GM13977 (cell line): ENCODE measurements at regions not wholly inside any gene's neighbourhood (a gene's known extent, or its start where the extent isn't known, plus 50 kb on each side); places are given as distances from the start of the nearest gene placed in this dataset.

Experiments used
- DNase-seq: peaks from one replicate; pipeline ENCODE4 v3.0.0; 2012; ENCODE audit warnings: low spot score
- in situ Hi-C: fragments of 300-500 bp; cut with MboI; formaldehyde crosslinking; loops from one replicate; pipeline ENCODE4 v1.12.0; 2022; ENCODE audit warnings: low sequenced_read_pairs, low pct_unique_long_range_greater_than_20kb, mixed read lengths, inconsistent platforms; ENCODE audit not compliant: unreplicated experiment
- TF ChIP-seq, protein P1 (sequence below): IDR thresholded peaks from 2 replicates; pipeline ENCODE4 v1.5.1; 2012; ENCODE audit warnings: mild to moderate bottlenecking, control low read depth; ENCODE audit not compliant: insufficient read depth; ENCODE audit errors: extremely low read depth, missing control alignments

DNA sequence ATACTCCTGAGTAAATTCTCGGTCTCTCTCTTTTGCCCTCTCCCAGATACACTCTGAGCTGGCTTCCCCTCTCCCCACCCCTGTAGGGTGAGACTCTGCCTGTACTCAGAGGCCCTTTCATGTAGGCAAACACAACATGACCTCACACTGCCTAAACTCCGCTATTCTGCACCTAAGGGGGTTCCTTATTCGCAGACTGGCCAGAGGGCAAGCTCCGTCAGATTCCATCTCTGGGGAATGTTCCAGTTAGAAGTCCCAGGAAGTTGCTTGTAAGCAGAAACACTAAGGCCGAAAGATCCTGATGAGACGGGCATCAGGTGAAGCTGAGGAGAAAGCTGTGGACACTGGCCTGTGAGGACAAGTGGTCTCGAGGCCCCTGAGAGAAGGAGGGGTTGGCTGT, 165.9 kb downstream of the KTN1 start:
- no peak for DNase-seq
- in situ Hi-C loops: loop anchor here (25.0 kb wide), 1 partner anchor 591 kb away; no protein-coding TSS in a partner anchor
- TF ChIP-seq, protein P1, sequence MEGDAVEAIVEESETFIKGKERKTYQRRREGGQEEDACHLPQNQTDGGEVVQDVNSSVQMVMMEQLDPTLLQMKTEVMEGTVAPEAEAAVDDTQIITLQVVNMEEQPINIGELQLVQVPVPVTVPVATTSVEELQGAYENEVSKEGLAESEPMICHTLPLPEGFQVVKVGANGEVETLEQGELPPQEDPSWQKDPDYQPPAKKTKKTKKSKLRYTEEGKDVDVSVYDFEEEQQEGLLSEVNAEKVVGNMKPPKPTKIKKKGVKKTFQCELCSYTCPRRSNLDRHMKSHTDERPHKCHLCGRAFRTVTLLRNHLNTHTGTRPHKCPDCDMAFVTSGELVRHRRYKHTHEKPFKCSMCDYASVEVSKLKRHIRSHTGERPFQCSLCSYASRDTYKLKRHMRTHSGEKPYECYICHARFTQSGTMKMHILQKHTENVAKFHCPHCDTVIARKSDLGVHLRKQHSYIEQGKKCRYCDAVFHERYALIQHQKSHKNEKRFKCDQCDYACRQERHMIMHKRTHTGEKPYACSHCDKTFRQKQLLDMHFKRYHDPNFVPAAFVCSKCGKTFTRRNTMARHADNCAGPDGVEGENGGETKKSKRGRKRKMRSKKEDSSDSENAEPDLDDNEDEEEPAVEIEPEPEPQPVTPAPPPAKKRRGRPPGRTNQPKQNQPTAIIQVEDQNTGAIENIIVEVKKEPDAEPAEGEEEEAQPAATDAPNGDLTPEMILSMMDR: no peak

DNA sequence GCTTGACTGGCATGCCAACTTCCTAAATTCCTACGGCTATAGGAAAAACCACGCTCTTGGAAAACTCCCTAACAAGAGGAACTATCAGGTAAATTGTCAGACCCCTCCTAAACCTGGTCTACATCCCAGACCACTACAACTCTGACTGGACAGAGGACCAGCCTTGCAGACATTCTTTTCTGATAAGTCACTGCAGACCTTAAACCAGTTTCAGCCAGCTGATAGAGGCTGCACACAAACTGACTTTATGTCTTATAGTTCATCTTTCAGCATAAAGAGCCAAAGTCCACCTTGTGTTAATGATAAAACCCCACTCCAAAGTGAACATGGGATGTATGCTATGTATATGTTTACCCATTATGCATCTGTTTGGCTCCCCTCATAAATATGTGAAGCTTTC, 166.6 kb downstream of the KTN1 start:
- no peak for DNase-seq
- TF ChIP-seq, protein P1: no peak
- in situ Hi-C loops: loop anchor here (25.0 kb wide), 1 partner anchor 591 kb away; no protein-coding TSS in a partner anchor

DNA sequence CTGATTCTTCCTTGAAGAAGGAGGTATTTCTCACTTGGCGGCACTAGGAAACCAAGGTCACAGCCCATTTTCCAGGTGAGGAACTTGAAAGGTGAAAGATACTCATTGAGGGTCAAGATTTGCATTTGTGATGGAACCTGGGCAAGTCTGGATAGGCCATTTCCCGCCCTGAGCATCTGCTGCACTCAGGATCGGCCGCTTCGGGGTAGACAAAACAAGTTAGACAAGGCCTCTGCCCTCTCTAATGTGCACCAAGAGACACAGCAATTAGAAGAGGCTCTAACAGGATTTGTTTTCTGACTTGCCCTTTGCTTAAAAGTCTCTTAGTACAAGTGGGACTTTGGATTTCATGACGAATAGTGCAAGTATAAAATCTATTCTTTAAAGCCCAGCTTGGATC, 167.2 kb downstream of the KTN1 start:
- no peak for DNase-seq
- in situ Hi-C loops: loop anchor here (25.0 kb wide), 1 partner anchor 590 kb away; no protein-coding TSS in a partner anchor
- TF ChIP-seq, protein P1: no peak

DNA sequence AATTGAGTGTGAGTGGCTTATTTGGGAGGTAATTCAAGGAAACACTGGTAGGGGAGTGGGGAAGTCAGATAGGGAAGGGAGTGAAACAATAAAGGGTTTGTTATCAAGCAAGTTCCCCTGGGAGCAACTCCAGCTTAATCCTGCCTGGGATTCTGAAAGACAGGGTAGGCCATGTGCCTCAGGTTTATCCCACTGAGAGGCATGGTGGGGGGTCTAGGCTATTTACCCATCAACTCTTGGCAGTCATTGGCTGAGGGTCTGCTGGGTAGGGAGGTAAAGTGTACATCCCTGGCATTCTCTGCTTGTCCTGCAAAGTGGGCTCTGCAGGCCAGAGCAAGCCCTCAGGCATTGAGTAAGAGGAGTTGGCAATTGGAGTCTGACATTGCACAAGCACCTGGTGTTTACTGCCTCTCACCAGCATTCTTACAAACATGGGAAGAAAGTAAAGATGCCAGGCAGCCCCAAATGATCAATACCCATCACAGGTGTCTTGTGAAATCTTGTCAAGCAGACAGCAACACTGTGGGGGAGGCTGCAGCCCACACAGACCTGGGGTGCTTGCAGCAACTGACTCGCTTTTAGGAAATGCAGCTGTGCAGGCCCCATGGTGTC, 169.3 kb downstream of the KTN1 start:
- no peak for DNase-seq
- TF ChIP-seq, protein P1: no peak
- in situ Hi-C loops: loop anchor here (25.0 kb wide), 1 partner anchor 588 kb away; no protein-coding TSS in a partner anchor

DNA sequence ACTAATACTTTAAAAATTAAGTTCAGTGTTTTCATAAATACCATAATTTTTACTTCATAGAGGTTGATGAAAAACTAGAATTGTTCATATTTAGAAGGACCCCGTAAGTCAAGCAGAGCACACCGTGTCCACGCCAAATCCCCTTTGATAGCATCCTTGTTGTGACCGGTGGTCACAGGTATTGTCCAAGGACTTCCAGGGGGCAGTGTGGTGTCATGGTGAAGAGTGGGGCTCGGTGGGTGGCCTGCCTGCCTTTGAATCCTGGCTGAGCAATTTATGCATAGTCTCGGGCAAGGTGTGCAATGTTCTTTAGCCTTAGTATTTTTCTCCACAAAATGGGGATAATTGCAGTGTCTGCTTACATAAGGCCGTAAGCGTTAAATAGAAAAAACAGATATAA, 169.9 kb downstream of the KTN1 start:
- in situ Hi-C loops: loop anchor here (25.0 kb wide), 1 partner anchor 587 kb away; no protein-coding TSS in a partner anchor
- TF ChIP-seq, protein P1: no peak
- DNase-seq: no peak

DNA sequence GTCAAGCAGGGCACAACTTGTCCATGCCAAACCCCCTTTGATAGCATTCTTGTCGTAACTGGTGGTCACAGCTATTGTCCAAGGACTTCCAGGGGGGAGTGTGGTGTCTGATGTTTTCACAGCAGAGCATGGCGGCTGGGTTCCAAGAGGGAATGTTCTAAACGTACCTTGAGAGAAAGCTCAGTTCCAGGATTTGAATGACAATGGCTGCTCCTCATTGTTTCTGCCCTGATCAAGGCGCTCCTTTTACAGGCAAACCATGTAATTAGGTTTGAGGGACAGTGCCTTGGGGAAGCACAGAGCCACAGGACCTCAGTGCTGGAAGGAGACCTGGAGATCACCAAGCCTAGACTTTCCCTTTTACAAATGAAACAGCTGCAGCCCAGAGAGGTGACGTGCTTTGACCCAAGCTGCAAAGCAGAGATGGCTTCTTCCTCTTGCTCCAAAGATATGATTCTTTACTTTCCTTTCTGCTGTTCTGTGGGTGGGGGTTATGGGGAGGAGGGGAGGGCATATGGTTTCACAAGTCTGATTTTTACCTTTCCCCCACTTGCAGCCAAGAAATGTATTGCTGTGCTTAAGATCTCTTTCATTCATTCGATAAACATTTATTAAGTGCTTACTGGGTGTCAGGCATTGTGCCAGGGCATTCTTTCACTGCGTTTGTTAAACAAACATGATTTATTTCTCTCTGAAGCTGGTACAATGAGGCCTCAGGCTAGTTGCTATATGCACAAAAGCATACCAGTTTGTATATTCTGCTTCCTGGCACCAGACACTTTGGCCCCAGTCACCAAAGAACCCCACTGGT, 172.8 kb downstream of the KTN1 start:
- DNase-seq: no peak
- TF ChIP-seq, protein P1: no peak
- in situ Hi-C loops: no loop called here
